H1 (cell line): ENCODE measurements at regions not wholly inside any gene's neighbourhood (a gene's known extent, or its start where the extent isn't known, plus 50 kb on each side); places are given as distances from the start of the nearest gene placed in this dataset.

Experiments used
- CTCF ChIA-PET: fragments of 300-600 bp; sonication (Branson Sonifier 250); formaldehyde crosslinking; loops from one replicate; lab custom pipeline; 2021; ENCODE audit not compliant: partially characterized antibody; lab: Charles Lee
- POLR2A ChIA-PET: fragments of 300-600 bp; sonication (Branson Sonifier 250); formaldehyde crosslinking; loops from one replicate; lab custom pipeline; 2021; ENCODE audit warnings: inconsistent platforms; ENCODE audit not compliant: partially characterized antibody; lab: Charles Lee
- DNase-seq, 2 experiments: peaks; one replicate each; pipeline versions ENCODE4 v3.0.0 to v3.0.0-alpha.2; 2010 to 2022; ENCODE audit warnings: low spot score in 2 of 2, low read depth in 1 of 2, mixed read lengths in 1 of 2
- FAIRE-seq: peaks from 2 replicates; lab custom pipeline; 2011; peaks lifted over from hg19 to GRCh38; lab: Jason Lieb, UNC
- H2AFZ ChIP-seq: 2 replicates; pipeline ENCODE4 v1.8.1; 2012; ENCODE audit warnings: low read length, inconsistent platforms
- H2AK5ac ChIP-seq: 2 replicates; pipeline ENCODE4 v1.6.1; 2013; ENCODE audit warnings: low read depth, low read length
- H2BK120ac ChIP-seq: replicated peaks from 2 replicates; pipeline ENCODE3; 2013; ENCODE audit warnings: low read depth, low read length, inconsistent platforms
- H2BK12ac ChIP-seq: 2 replicates; pipeline ENCODE4 v1.6.1; 2013; ENCODE audit warnings: low read depth, low read length
- H2BK15ac ChIP-seq: 2 replicates; pipeline ENCODE4 v1.6.1; 2013; ENCODE audit warnings: low read length
- H2BK20ac ChIP-seq: 2 replicates; pipeline ENCODE4 v1.6.1; 2013; ENCODE audit warnings: low read length
- H2BK5ac ChIP-seq: 2 replicates; pipeline ENCODE4 v1.6.1; 2013; ENCODE audit warnings: low read depth, low read length
- H3K14ac ChIP-seq: 2 replicates; pipeline ENCODE4 v1.6.1; 2013; ENCODE audit warnings: inconsistent platforms; ENCODE audit not compliant: insufficient read length
- H3K18ac ChIP-seq: 2 replicates; pipeline ENCODE4 v1.6.1; 2013; ENCODE audit warnings: low read length; ENCODE audit errors: extremely low read depth
- H3K23ac ChIP-seq: 2 replicates; pipeline ENCODE4 v1.6.1; 2013; ENCODE audit warnings: inconsistent platforms; ENCODE audit not compliant: insufficient read length
- H3K23me2 ChIP-seq: 2 replicates; pipeline ENCODE4 v1.6.1; 2013; ENCODE audit warnings: low read depth, low read length
- H3K27ac ChIP-seq: 2 replicates; pipeline ENCODE4 v1.6.1; 2011; ENCODE audit warnings: low read depth, low read length, inconsistent platforms
- H3K27me3 ChIP-seq, 4 experiments: replicated peaks in 1 of 4; 1 replicate in 1 of 4; 2 replicates in 3 of 4; pipeline versions ENCODE4 v1.6.1 to v1.8.1; 2011 to 2013; ENCODE audit warnings: low read length in 3 of 4, mild to moderate bottlenecking in 3 of 4, inconsistent platforms in 2 of 4, mixed read lengths in 2 of 4, moderate library complexity in 1 of 4; ENCODE audit not compliant: control insufficient read depth in 3 of 4, insufficient read depth in 3 of 4; ENCODE audit errors: extremely low read depth in 1 of 4
- H3K36me3 ChIP-seq, 4 experiments: 2 replicates each; pipeline versions ENCODE4 v1.6.1 to v1.8.1; 2011 to 2013; ENCODE audit warnings: mild to moderate bottlenecking in 4 of 4, low read length in 3 of 4, moderate library complexity in 2 of 4, control low read depth in 1 of 4, inconsistent platforms in 1 of 4; ENCODE audit not compliant: insufficient read depth in 4 of 4, control insufficient read depth in 2 of 4
- H3K4ac ChIP-seq: replicated peaks from 2 replicates; pipeline ENCODE3; 2013; ENCODE audit warnings: low read length, low read depth, mixed read lengths, inconsistent platforms; ENCODE audit not compliant: insufficient read length
- H3K4me1 ChIP-seq, 4 experiments: replicated peaks in 1 of 4; 1 replicate in 1 of 4; 2 replicates in 3 of 4; pipeline versions ENCODE4 v1.6.1 to v1.8.1; 2011 to 2013; ENCODE audit warnings: low read length in 3 of 4, inconsistent platforms in 2 of 4, mixed read lengths in 1 of 4; ENCODE audit not compliant: insufficient read depth in 4 of 4, control insufficient read depth in 3 of 4
- H3K4me2 ChIP-seq, 2 experiments: 2 replicates each; pipeline versions ENCODE4 v1.6.1 to v1.8.1; 2011 to 2013; ENCODE audit warnings: low read depth in 2 of 2, low read length in 2 of 2, control low read depth in 1 of 2, inconsistent platforms in 1 of 2, mild to moderate bottlenecking in 1 of 2; ENCODE audit not compliant: insufficient read depth in 1 of 2
- H3K4me3 ChIP-seq, 4 experiments: fragments of 200-600, 300-600 bp in 1 of 4; sonication (generic), shearing (Covaris generic), sonication (Bioruptor Twin) in 1 of 4; 2 replicates each; pipeline versions ENCODE4 v1.5.1 to v1.8.1; 2011 to 2016; ENCODE audit warnings: low read length in 4 of 4, low read depth in 3 of 4, control low read depth in 2 of 4, inconsistent platforms in 2 of 4, mild to moderate bottlenecking in 2 of 4, mixed read lengths in 1 of 4, moderate library complexity in 1 of 4; ENCODE audit not compliant: insufficient read depth in 2 of 4; ENCODE audit errors: extremely low read depth in 1 of 4
- H3K56ac ChIP-seq: replicated peaks from 2 replicates; pipeline ENCODE3; 2013; ENCODE audit warnings: low read depth, mild to moderate bottlenecking, mixed read lengths, low read length, inconsistent platforms; ENCODE audit not compliant: insufficient read length
- H3K79me1 ChIP-seq: 2 replicates; pipeline ENCODE4 v1.6.1; 2013; ENCODE audit warnings: low read depth, low read length, control low read depth
- H3K79me2 ChIP-seq, 2 experiments: 2 replicates each; pipeline versions ENCODE4 v1.6.1 to v1.8.1; 2012 to 2013; ENCODE audit warnings: low read length in 2 of 2, mild to moderate bottlenecking in 2 of 2, inconsistent platforms in 1 of 2; ENCODE audit not compliant: insufficient read depth in 2 of 2, control insufficient read depth in 1 of 2
- H3K9ac ChIP-seq, 4 experiments: replicated peaks in 1 of 4; 1 replicate in 1 of 4; 2 replicates in 3 of 4; pipeline versions ENCODE4 v1.6.1 to v1.8.1; 2011 to 2013; ENCODE audit warnings: low read depth in 3 of 4, low read length in 3 of 4, control low read depth in 2 of 4, mild to moderate bottlenecking in 2 of 4, moderate library complexity in 2 of 4, inconsistent platforms in 1 of 4; ENCODE audit errors: extremely low read depth in 1 of 4
- H3K9me3 ChIP-seq, 2 experiments: 2 replicates each; pipeline versions ENCODE4 v1.6.1 to v1.8.1; 2012 to 2013; ENCODE audit warnings: mild to moderate bottlenecking in 2 of 2, moderate library complexity in 2 of 2, control low read depth in 1 of 2, inconsistent platforms in 1 of 2, low read depth in 1 of 2, low read length in 1 of 2, mixed read lengths in 1 of 2; ENCODE audit not compliant: insufficient read depth in 2 of 2
- H4K20me1 ChIP-seq, 2 experiments: replicated peaks in 1 of 2; 2 replicates each; pipeline versions ENCODE3 to v1.8.1; 2011 to 2013; ENCODE audit warnings: inconsistent platforms in 2 of 2, low read length in 2 of 2, mild to moderate bottlenecking in 1 of 2; ENCODE audit not compliant: insufficient read depth in 2 of 2, control insufficient read depth in 1 of 2
- H4K5ac ChIP-seq: 2 replicates; pipeline ENCODE4 v1.6.1; 2013; ENCODE audit warnings: low read length, low read depth, mixed read lengths, inconsistent platforms; ENCODE audit not compliant: insufficient read length
- H4K8ac ChIP-seq: 2 replicates; pipeline ENCODE4 v1.8.0; 2013; ENCODE audit warnings: mild to moderate bottlenecking, moderate library complexity, low read length, inconsistent platforms; ENCODE audit not compliant: insufficient read depth; ENCODE audit errors: extremely low read depth
- H4K91ac ChIP-seq: replicated peaks from 2 replicates; pipeline ENCODE3; 2013; ENCODE audit warnings: low read length, mixed read lengths, inconsistent platforms; ENCODE audit not compliant: insufficient read length
- ASH2L ChIP-seq: fragments of 200-600, 300-600 bp; sonication (generic); IDR thresholded peaks from one replicate; pipeline ENCODE4 v1.7.1; 2017; ENCODE audit warnings: low read length
- ATF3 ChIP-seq: IDR thresholded peaks from 2 replicates; pipeline ENCODE4 v1.6.1; 2011; ENCODE audit warnings: low read depth, mild to moderate bottlenecking, low read length; ENCODE audit not compliant: insufficient read depth
- BCL11A ChIP-seq, 2 experiments: IDR thresholded peaks; one replicate each; pipeline ENCODE4 v1.6.1; 2011; ENCODE audit warnings: low read depth in 2 of 2, low read length in 2 of 2, mild to moderate bottlenecking in 2 of 2
- BRCA1 ChIP-seq: IDR thresholded peaks from 2 replicates; pipeline ENCODE4 v1.6.1; 2012; ENCODE audit warnings: low read depth, low read length, improper control_type of control experiment
- CEBPB ChIP-seq: IDR thresholded peaks from 2 replicates; pipeline ENCODE4 v1.6.1; 2012; ENCODE audit warnings: low read depth, low read length
- CHD2 ChIP-seq: IDR thresholded peaks from 2 replicates; pipeline ENCODE4 v1.6.1; 2012; ENCODE audit warnings: low read length, improper control_type of control experiment
- CREB1 ChIP-seq: IDR thresholded peaks from 2 replicates; pipeline ENCODE4 v1.6.1; 2012; ENCODE audit warnings: inconsistent platforms
- CTBP2 ChIP-seq: IDR thresholded peaks from 2 replicates; pipeline ENCODE4 v1.7.0; 2011; ENCODE audit warnings: borderline replicate concordance, mild to moderate bottlenecking, moderate library complexity, mixed read lengths, low read length; ENCODE audit not compliant: insufficient read depth, insufficient read length
- KDM5A ChIP-seq: fragments of 200-600 bp; IDR thresholded peaks from 2 replicates; pipeline ENCODE4 v1.7.1; 2012; ENCODE audit warnings: mild to moderate bottlenecking, low read length, inconsistent platforms, mixed read lengths
- NANOG ChIP-seq: IDR thresholded peaks from 2 replicates; pipeline ENCODE4 v1.6.1; 2011; ENCODE audit warnings: low read length, low read depth, mild to moderate bottlenecking, inconsistent platforms; ENCODE audit not compliant: insufficient read depth, poor library complexity, severe bottlenecking
- POLR2AphosphoS5 ChIP-seq: IDR thresholded peaks from 2 replicates; pipeline ENCODE4 v1.6.1; 2011; ENCODE audit warnings: low read depth, low read length
- RXRA ChIP-seq: IDR thresholded peaks from 2 replicates; pipeline ENCODE4 v1.6.1; 2011; ENCODE audit warnings: low read depth, mild to moderate bottlenecking, low read length, moderate library complexity; ENCODE audit not compliant: insufficient read depth
- SP4 ChIP-seq: IDR thresholded peaks from 2 replicates; pipeline ENCODE4 v1.6.1; 2012; ENCODE audit warnings: low read length, inconsistent platforms
- TAF7 ChIP-seq: optimal IDR thresholded peaks from 2 replicates; pipeline ENCODE3; 2011; ENCODE audit warnings: low read depth, mild to moderate bottlenecking, inconsistent platforms, low read length, moderate library complexity, borderline replicate concordance
- TBP ChIP-seq: IDR thresholded peaks from 2 replicates; pipeline ENCODE4 v1.6.1; 2011; ENCODE audit warnings: low read depth, low read length, improper control_type of control experiment
- TCF12 ChIP-seq: IDR thresholded peaks from 2 replicates; pipeline ENCODE4 v1.6.1; 2011; ENCODE audit warnings: low read depth, mild to moderate bottlenecking, low read length
- WGBS, 2 experiments: shearing (Covaris generic) in 1 of 2; methylation state at CpG; one replicate each; pipeline versions ENCODE4 v1.1.6 to v1.1.7; 2013 to 2015; ENCODE audit warnings: low lambda C conversion rate in 2 of 2, mixed read lengths in 2 of 2, inconsistent platforms in 1 of 2, low coverage in 1 of 2, missing lambda C conversion rate in 1 of 2; ENCODE audit not compliant: insufficient replicate concordance in 2 of 2, insufficient coverage in 1 of 2, insufficient read length in 1 of 2; ENCODE audit errors: extremely low coverage in 1 of 2, missing lambda C conversion rate in 1 of 2; 5-methylcytosine and 5-hydroxymethylcytosine counted together

- H2BK20ac ChIP-seq = no peak overlapping the region
Observed at GRCh38 chr2:234286956-234287355, 209.9 kb downstream of the ARL4C start.

More at GRCh38 chr2:234286956-234287355, 209.9 kb downstream of the ARL4C start:
- Histone ChIP-seq H3K79me1 (no peaks in the 10 kb centered on the region), H3K79me2 (no peaks in the 10 kb centered on the region), H2AFZ (no peak overlapping the region), H2BK5ac (no peak overlapping the region), H3K4me2 (no peak overlapping the region), H3K18ac (no peak overlapping the region), H3K9me3 (no peaks in the 10 kb centered on the region), H4K5ac (no peak overlapping the region), H3K14ac (no peak overlapping the region), H3K4me3 (no peak overlapping the region), H2BK15ac (no peak overlapping the region), H3K4ac (no peak overlapping the region), H2BK12ac (no peak overlapping the region), H3K36me3 (no peaks in the 10 kb centered on the region), H3K27me3 (no peaks in the 10 kb centered on the region), H3K56ac (no peak overlapping the region), H4K20me1 (no peaks in the 10 kb centered on the region), H4K91ac (no peak overlapping the region), H3K23me2 (no peaks in the 10 kb centered on the region), H4K8ac (peak overlapping the region; percentile 62; the same call in 1 of the 2 replicates), H3K27ac (no peak overlapping the region), H3K4me1 (no peaks in the 10 kb centered on the region; a peak in 4 of 7 replicates), H3K9ac (no peak overlapping the region), H3K23ac (no peak overlapping the region), H2AK5ac (no peak overlapping the region), H2BK120ac (no peak overlapping the region)
- FAIRE-seq (no peak), DNase-seq (no peak)
- POLR2A ChIA-PET = no interaction called here
- CTCF ChIA-PET = interaction anchor here (1.0 to 3.6 kb wide), 7 partner anchors 41 to 689 kb away, joined by 3 to 42 read pairs (median 3); no protein-coding TSS in a partner anchor
- 82% methylated on average over 4 of the region's 4 CpGs; no CpG with 5 or more reads in 1 of the 2 experiments for WGBS, 2 experiments
- TF ChIP-seq TAF7 = no peak
- TF ChIP-seq ATF3 = no peak
- no peak for TF ChIP-seq TCF12
- TF ChIP-seq RXRA = no peak
- no peak for TF ChIP-seq KDM5A
- TF ChIP-seq CEBPB = no peak
- no peak for TF ChIP-seq TBP
- TF ChIP-seq SP4 = no peak
- TF ChIP-seq CTBP2 = no peak
- no peak for TF ChIP-seq BCL11A (IDR thresholded peaks at IDR 0.05; ENCODE audit: low read depth in 2 of 2, low read length in 2 of 2)
- no peak for TF ChIP-seq CHD2
- no peak for TF ChIP-seq CREB1
- TF ChIP-seq ASH2L = no peak
- TF ChIP-seq NANOG = no peak
- TF ChIP-seq BRCA1 = no peak
- TF ChIP-seq POLR2AphosphoS5 = no peak
